HepG2 (cell line): ENCODE measurements at regions not wholly inside any gene's neighbourhood (a gene's known extent, or its start where the extent isn't known, plus 50 kb on each side); places are given as distances from the start of the nearest gene placed in this dataset.

ENCODE experiments used
- ATAC-seq: fragments of 200-7000 bp; cut with Tn5 transposase; 3 replicates; pipeline ENCODE4 v1.9.1; 2020; ENCODE audit warnings: mild to moderate bottlenecking, moderate library complexity
- BruUV-seq: library from RNA; stranded (reverse); fragments of 400-500 nt; replicated peaks from 2 replicates; lab custom pipeline; 2021; lab: Mats Ljungman, UMichigan
- CTCF ChIA-PET: fragments of 300-600 bp; formaldehyde crosslinking; extraction: SDS; loops from one replicate; lab custom pipeline; 2021; ENCODE audit warnings: low total read pairs, inconsistent platforms, low intra/inter-chr PET ratio; lab: Yijun Ruan, JAX
- POLR2A ChIA-PET: fragments of 350-600 bp; sonication (Branson Sonifier 250); formaldehyde crosslinking; loops from one replicate; lab custom pipeline; 2020; ENCODE audit warnings: antibody characterized with exemption, inconsistent platforms; lab: Yijun Ruan, JAX
- DNase-seq: peaks from one replicate; pipeline ENCODE4 v3.0.0-alpha.2; 2015; ENCODE audit warnings: low spot score
- FAIRE-seq: peaks from 3 replicates; lab custom pipeline; 2011; peaks lifted over from hg19 to GRCh38; lab: Jason Lieb, UNC
- H2AFZ ChIP-seq: one replicate; pipeline ENCODE4 v1.6.1; 2011; ENCODE audit warnings: low read length, inconsistent platforms
- H3K27ac ChIP-seq: fragments of 300-600 bp; 3 replicates; pipeline ENCODE4 v1.8.0; 2011; ENCODE audit warnings: mixed run types, mild to moderate bottlenecking, mixed read lengths, low read length, inconsistent platforms; ENCODE audit not compliant: insufficient read depth; ENCODE audit errors: extremely low read length
- H3K27me3 ChIP-seq, 2 experiments: fragments of 200-600 bp in 1 of 2; 2 replicates in 1 of 2; 3 replicates in 1 of 2; pipeline versions ENCODE4 v1.6.0 to v1.8.0; 2011; ENCODE audit warnings: low read length in 2 of 2, mild to moderate bottlenecking in 2 of 2, moderate library complexity in 2 of 2, inconsistent platforms in 1 of 2; ENCODE audit not compliant: insufficient read depth in 2 of 2, control insufficient read depth in 1 of 2
- H3K36me3 ChIP-seq, 2 experiments: fragments of 200-600 bp in 1 of 2; replicated peaks in 1 of 2; 2 replicates in 1 of 2; 3 replicates in 1 of 2; pipeline versions ENCODE4 v1.5.1 to v1.8.0; 2011; ENCODE audit warnings: low read length in 2 of 2, inconsistent platforms in 1 of 2; ENCODE audit not compliant: insufficient read depth in 2 of 2, control insufficient read depth in 1 of 2
- H3K4me1 ChIP-seq: 2 replicates; pipeline ENCODE4 v1.5.1; 2012; ENCODE audit warnings: low read length, inconsistent platforms; ENCODE audit not compliant: insufficient read depth
- H3K4me2 ChIP-seq: 2 replicates; pipeline ENCODE4 v1.6.0; 2011; ENCODE audit warnings: low read depth, low read length, inconsistent platforms
- H3K4me3 ChIP-seq, 3 experiments: fragments of 200-600 bp in 1 of 3; sonication (generic), shearing (Covaris generic) in 1 of 3; replicated peaks in 1 of 3; 2 replicates each; pipeline ENCODE4 v1.5.1; 2011 to 2016; ENCODE audit warnings: low read length in 3 of 3, inconsistent platforms in 2 of 3, low read depth in 2 of 3, mild to moderate bottlenecking in 2 of 3, control low read depth in 1 of 3, mixed read lengths in 1 of 3; ENCODE audit not compliant: insufficient read depth in 1 of 3
- H3K79me2 ChIP-seq: one replicate; pipeline ENCODE4 v1.6.1; 2011; ENCODE audit warnings: low read length, inconsistent platforms; ENCODE audit not compliant: insufficient read depth
- H3K9ac ChIP-seq: 2 replicates; pipeline ENCODE4 v1.6.0; 2011; ENCODE audit warnings: mild to moderate bottlenecking, low read depth, low read length, inconsistent platforms; ENCODE audit not compliant: insufficient read depth
- H3K9me3 ChIP-seq: 2 replicates; pipeline ENCODE4 v1.5.1; 2012; ENCODE audit warnings: mild to moderate bottlenecking, low read length
- H4K20me1 ChIP-seq: 2 replicates; pipeline ENCODE4 v1.6.0; 2011; ENCODE audit warnings: inconsistent platforms, mild to moderate bottlenecking, low read length, moderate library complexity; ENCODE audit not compliant: insufficient read depth
- BRCA1 ChIP-seq: sonication (generic); formaldehyde crosslinking; IDR thresholded peaks from 2 replicates; pipeline ENCODE4 v1.4.0; 2020; ENCODE audit warnings: missing genetic modification reagents
- HHEX ChIP-seq: IDR thresholded peaks from 2 replicates; pipeline ENCODE4 v1.6.1; 2016; ENCODE audit warnings: control low read depth
- MXD4 ChIP-seq: IDR thresholded peaks from 2 replicates; pipeline ENCODE4 v1.6.1; 2016; ENCODE audit warnings: mild to moderate bottlenecking, missing biosample characterization, missing genetic modification reagents
- NKX3-1 ChIP-seq: sonication (generic); formaldehyde crosslinking; IDR thresholded peaks from 2 replicates; pipeline ENCODE4 v1.5.0; 2020; ENCODE audit warnings: missing genetic modification reagents
- PITX1 ChIP-seq: sonication (generic); formaldehyde crosslinking; IDR thresholded peaks from 2 replicates; pipeline ENCODE4 v1.5.1; 2020; ENCODE audit warnings: mild to moderate bottlenecking, missing genetic modification reagents
- RBFOX2 ChIP-seq: fragments of 200-400 bp; formaldehyde crosslinking; IDR thresholded peaks from 2 replicates; pipeline ENCODE4 v1.6.1; 2017; ENCODE audit warnings: low read depth, mild to moderate bottlenecking, low read length
- SMAD3 ChIP-seq: sonication (generic); formaldehyde crosslinking; IDR thresholded peaks from 2 replicates; pipeline ENCODE4 v1.4.0; 2020; ENCODE audit warnings: missing genetic modification reagents
- ZNF382 ChIP-seq: sonication (generic); formaldehyde crosslinking; IDR thresholded peaks from 2 replicates; pipeline ENCODE4 v1.5.0; 2020; ENCODE audit warnings: missing genetic modification reagents, mild to moderate bottlenecking, borderline replicate concordance
- ZNF546 ChIP-seq: sonication (generic); formaldehyde crosslinking; conservative IDR thresholded peaks from 2 replicates; pipeline ENCODE4 v1.8.1; 2023; ENCODE audit warnings: mild to moderate bottlenecking, missing genetic modification reagents
- ZNF556 ChIP-seq: sonication (generic); formaldehyde crosslinking; IDR thresholded peaks from 2 replicates; pipeline ENCODE4 v1.4.0; 2020; ENCODE audit warnings: mild to moderate bottlenecking, missing genetic modification reagents, borderline replicate concordance
- ZNF652 ChIP-seq: IDR thresholded peaks from 2 replicates; pipeline ENCODE4 v1.6.1; 2016; ENCODE audit warnings: low read depth, borderline replicate concordance
- ZNF768 ChIP-seq: sonication (generic); formaldehyde crosslinking; IDR thresholded peaks from 2 replicates; pipeline ENCODE4 v1.4.0; 2020; ENCODE audit warnings: missing genetic modification reagents
- WGBS: methylation state at CpG from one replicate; pipeline ENCODE4 v1.1.6; 2017; ENCODE audit warnings: low lambda C conversion rate; 5-methylcytosine and 5-hydroxymethylcytosine counted together
- in situ Hi-C: cut with HindIII; loops from 2 replicates; pipeline ENCODE4 v1.10.0; 2017; ENCODE audit warnings: low pct_unique_long_range_greater_than_20kb; ENCODE audit not compliant: extremely low pct_ligation_motif_present
- intact Hi-C: fragments of 100-400 bp; cut with micrococcal nuclease; formaldehyde crosslinking; loops from one replicate; pipeline ENCODE4 v1.10.0; 2022; ENCODE audit not compliant: unreplicated experiment
- TF ChIP-seq, protein P1 (sequence below): sonication (generic); formaldehyde crosslinking; IDR thresholded peaks from 2 replicates; pipeline ENCODE4 v1.8.0; 2022; ENCODE audit warnings: mild to moderate bottlenecking, missing genetic modification reagents, moderate library complexity

DNA sequence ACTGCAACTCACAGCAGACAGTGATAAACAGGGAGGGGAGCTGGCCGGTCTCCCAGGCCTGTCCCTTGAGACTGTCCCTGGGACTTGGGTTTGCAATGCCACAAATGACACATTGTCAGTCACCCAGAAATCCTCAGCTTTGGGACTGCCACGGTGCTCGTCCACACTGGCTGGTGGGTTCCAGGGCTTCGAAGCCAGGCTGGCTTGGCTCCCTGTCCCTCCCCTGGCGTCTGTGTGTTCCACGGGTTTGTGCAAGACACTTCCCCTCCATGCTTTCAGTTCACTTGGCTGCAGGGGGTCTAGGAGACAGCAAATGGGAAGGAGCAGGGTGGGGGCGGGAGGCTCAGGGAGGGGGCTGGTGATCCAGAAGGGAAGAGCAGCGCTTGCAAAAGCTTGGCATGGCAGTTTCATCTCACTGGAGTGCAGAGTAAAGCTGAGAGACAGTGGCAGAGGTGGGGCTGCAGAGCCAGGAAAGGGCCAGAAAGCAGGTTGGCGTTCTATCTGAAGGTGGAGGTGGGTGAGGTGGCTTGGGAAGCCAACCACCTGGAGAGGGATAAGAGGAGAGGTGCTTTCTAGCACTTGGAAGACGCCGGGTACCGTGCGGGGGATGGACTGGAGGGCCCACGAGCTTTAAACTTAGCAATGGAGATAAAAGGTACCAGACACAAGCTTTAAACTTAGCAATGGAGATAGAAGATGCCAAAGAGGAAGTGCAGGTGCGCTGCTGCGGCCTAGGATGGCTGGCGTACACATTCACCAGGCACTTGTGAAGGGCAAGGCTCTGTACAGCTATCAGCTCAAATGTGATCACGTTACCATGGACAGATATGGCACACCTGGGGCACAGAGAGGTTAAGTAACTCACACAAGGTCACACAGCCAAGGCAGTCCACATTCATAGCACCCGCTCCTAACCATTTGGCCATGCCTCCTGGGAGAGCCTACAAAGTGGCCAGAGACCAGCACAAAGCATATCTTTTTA lies 86.4 kb upstream of the SHISAL1 start:
- no peak overlapping the region for H3K4me3 ChIP-seq
- H3K27ac ChIP-seq = no peak overlapping the region
- DNase-seq = no peak
- no peaks in the 10 kb centered on the region for H3K36me3 ChIP-seq
- ChIA-PET POLR2A (no interaction called here), CTCF (no interaction called here)
- H4K20me1 ChIP-seq = no peaks in the 10 kb centered on the region
- peaks cover 5 to 49% of the 10 kb centered on the region in 2 experiments for H3K27me3 ChIP-seq
- H3K4me1 ChIP-seq = no peaks in the 10 kb centered on the region
- no peak for ATAC-seq
- in situ Hi-C loops (no loop called here), intact Hi-C loops (no loop called here)
- no peak overlapping the region for H3K9ac ChIP-seq
- no peak for TF ChIP-seq ZNF382 (CRISPR knock-in tag)
- TF ChIP-seq ZNF768 = peak; percentile 92
- 21% methylated on average over 10 of the region's 19 CpGs for WGBS
- no peak overlapping the region for H2AFZ ChIP-seq
- H3K79me2 ChIP-seq = no peaks in the 10 kb centered on the region
- no peak for FAIRE-seq
- no peak overlapping the region for H3K4me2 ChIP-seq
- no peaks in the 10 kb centered on the region for H3K9me3 ChIP-seq
- BruUV-seq = no TSS peak

DNA sequence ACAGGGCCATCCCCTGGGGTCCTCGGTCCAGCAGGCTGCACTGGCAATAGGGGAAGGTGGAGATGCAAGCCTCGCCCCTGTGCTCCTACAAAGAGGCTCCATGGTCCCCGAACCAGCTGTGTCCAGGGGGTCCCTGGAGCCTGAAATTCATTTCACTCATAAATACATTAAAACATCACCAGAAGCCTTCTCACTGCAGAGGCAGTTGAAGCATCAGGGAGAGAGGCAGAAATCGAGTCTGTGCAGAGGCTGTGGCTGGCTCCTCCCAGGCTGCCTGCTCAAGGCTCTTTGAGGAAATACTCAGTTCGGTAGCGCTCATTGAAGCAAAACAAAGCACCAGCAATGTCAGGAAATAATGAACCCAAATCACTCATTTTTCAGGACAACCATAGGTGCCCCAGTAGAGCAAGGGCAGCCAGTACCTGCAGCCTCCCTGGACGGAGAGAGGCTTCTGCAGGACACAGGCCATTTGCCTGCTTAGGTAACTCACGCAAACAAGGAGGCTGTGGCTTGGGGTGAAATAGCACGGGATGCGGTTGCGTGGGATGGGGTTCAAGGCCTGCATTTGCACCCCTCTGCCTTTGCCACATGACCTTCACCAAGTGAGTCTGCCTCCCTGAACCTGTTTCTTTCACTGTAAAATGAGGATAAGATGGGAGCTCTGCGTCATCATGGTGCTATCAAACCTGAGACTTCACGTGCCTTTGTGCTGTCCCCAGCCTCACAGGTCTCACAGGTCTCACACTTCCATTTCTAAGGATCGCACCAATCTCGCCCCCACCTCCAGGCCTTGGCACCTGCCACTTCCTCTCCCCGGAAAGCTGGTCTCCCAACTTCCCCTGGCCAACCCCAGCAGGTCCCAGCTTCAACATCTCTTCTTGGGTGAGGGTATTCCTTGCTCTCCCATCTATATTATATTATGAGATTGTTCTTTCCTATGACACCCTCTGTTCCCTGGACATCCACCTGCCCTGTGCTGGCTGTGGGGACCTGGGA lies 84.3 kb upstream of the SHISAL1 start:
- Histone ChIP-seq H3K9me3 (no peaks in the 10 kb centered on the region), H4K20me1 (no peaks in the 10 kb centered on the region), H3K27me3 (peaks cover 6 to 54% of the 10 kb centered on the region in 2 experiments), H3K36me3 (no peaks in the 10 kb centered on the region), H3K4me3 (no peak overlapping the region), H3K4me2 (no peak overlapping the region), H3K9ac (no peak overlapping the region), H3K79me2 (no peaks in the 10 kb centered on the region), H2AFZ (no peak overlapping the region), H3K27ac (no peak overlapping the region), H3K4me1 (no peaks in the 10 kb centered on the region)
- CTCF ChIA-PET = no interaction called here
- no TSS peak for BruUV-seq
- in situ Hi-C loops = no loop called here
- ATAC-seq (no peak), FAIRE-seq (no peak), DNase-seq (no peak)
- 11% methylated on average over 9 of the region's 16 CpGs for WGBS
- intact Hi-C loops = no loop called here
- POLR2A ChIA-PET = no interaction called here
- no peak for TF ChIP-seq ZNF652 (CRISPR knock-in tag)
- no peak for TF ChIP-seq RBFOX2
- no peak for TF ChIP-seq SMAD3 (CRISPR knock-in tag)
- TF ChIP-seq, protein P1, sequence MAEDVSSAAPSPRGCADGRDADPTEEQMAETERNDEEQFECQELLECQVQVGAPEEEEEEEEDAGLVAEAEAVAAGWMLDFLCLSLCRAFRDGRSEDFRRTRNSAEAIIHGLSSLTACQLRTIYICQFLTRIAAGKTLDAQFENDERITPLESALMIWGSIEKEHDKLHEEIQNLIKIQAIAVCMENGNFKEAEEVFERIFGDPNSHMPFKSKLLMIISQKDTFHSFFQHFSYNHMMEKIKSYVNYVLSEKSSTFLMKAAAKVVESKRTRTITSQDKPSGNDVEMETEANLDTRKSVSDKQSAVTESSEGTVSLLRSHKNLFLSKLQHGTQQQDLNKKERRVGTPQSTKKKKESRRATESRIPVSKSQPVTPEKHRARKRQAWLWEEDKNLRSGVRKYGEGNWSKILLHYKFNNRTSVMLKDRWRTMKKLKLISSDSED = no peak
- TF ChIP-seq MXD4 (CRISPR knock-in tag) = no peak
- no peak for TF ChIP-seq ZNF556
- no peak for TF ChIP-seq PITX1 (CRISPR knock-in tag)
- no peak for TF ChIP-seq NKX3-1
- TF ChIP-seq BRCA1 (CRISPR knock-in tag) = no peak
- no peak for TF ChIP-seq ZNF546
- no peak for TF ChIP-seq HHEX (CRISPR knock-in tag)
